KMS-11 (cell line): ENCODE measurements at regions not wholly inside any gene's neighbourhood (a gene's known extent, or its start where the extent isn't known, plus 50 kb on each side); places are given as distances from the start of the nearest gene placed in this dataset.

Experiments
- H2AFZ ChIP-seq: fragments of 200-600 bp; sonication (generic); 2 replicates; pipeline ENCODE4 v1.6.1; 2016; ENCODE audit warnings: antibody characterized with exemption, mixed run types, low read depth
- H3K27ac ChIP-seq: fragments of 200-600 bp; sonication (generic); 2 replicates; pipeline ENCODE4 v1.6.1; 2016; ENCODE audit warnings: mild to moderate bottlenecking, mixed run types
- H3K27me3 ChIP-seq: fragments of 200-600 bp; sonication (generic); 2 replicates; pipeline ENCODE4 v1.6.1; 2017; ENCODE audit warnings: mild to moderate bottlenecking, low read depth, mixed run types, moderate library complexity; ENCODE audit not compliant: insufficient read depth
- H3K36me3 ChIP-seq: fragments of 200-600 bp; sonication (generic); 2 replicates; pipeline ENCODE4 v1.6.1; 2017; ENCODE audit warnings: mild to moderate bottlenecking, mixed run types; ENCODE audit not compliant: insufficient read depth
- H3K4me1 ChIP-seq: fragments of 200-600 bp; sonication (generic); 2 replicates; pipeline ENCODE4 v1.6.1; 2016; ENCODE audit warnings: mild to moderate bottlenecking, low read depth, mixed run types; ENCODE audit not compliant: poor library complexity, severe bottlenecking
- H3K4me2 ChIP-seq: fragments of 200-600 bp; sonication (generic); 2 replicates; pipeline ENCODE4 v1.7.0; 2016; ENCODE audit warnings: mild to moderate bottlenecking, mixed run types
- H3K4me3 ChIP-seq: fragments of 200-600 bp; sonication (generic); IDR thresholded peaks from 2 replicates; pipeline ENCODE4 v1.6.1; 2017; ENCODE audit warnings: low read depth, low read length, mixed read lengths; ENCODE audit not compliant: insufficient read depth
- H3K79me2 ChIP-seq: fragments of 200-600 bp; sonication (generic); 2 replicates; pipeline ENCODE4 v1.6.1; 2016; ENCODE audit warnings: low read depth, mixed run types; ENCODE audit not compliant: insufficient read depth
- H3K9ac ChIP-seq: fragments of 200-600 bp; sonication (generic); 2 replicates; pipeline ENCODE4 v1.6.1; 2016; ENCODE audit warnings: mild to moderate bottlenecking, mixed run types
- H4K20me1 ChIP-seq: fragments of 200-600 bp; sonication (generic); 2 replicates; pipeline ENCODE4 v1.6.1; 2016; ENCODE audit warnings: mild to moderate bottlenecking, mixed run types; ENCODE audit not compliant: insufficient read depth
- CTCF ChIP-seq: fragments of 200-600 bp; sonication (generic); conservative IDR thresholded peaks from 2 replicates; pipeline ENCODE4 v1.6.1; 2017; ENCODE audit warnings: low read depth, mild to moderate bottlenecking, antibody characterized with exemption, low read length, moderate library complexity, mixed read lengths

- Histone ChIP-seq H3K9ac (no peak overlapping the region), H3K4me3 (no peak overlapping the region), H3K79me2 (no peaks in the 10 kb centered on the region), H3K4me1 (peaks cover 6% of the 10 kb centered on the region), H3K27ac (no peak overlapping the region), H3K36me3 (no peaks in the 10 kb centered on the region), H4K20me1 (no peaks in the 10 kb centered on the region), H2AFZ (no peak overlapping the region; the same call in 1 of the 2 replicates), H3K4me2 (no peak overlapping the region), H3K27me3 (no peaks in the 10 kb centered on the region)
- no peak for TF ChIP-seq CTCF
Observed at GRCh38 chr2:9681427-9681817, 50.6 kb upstream of the YWHAQ start.

DNA sequence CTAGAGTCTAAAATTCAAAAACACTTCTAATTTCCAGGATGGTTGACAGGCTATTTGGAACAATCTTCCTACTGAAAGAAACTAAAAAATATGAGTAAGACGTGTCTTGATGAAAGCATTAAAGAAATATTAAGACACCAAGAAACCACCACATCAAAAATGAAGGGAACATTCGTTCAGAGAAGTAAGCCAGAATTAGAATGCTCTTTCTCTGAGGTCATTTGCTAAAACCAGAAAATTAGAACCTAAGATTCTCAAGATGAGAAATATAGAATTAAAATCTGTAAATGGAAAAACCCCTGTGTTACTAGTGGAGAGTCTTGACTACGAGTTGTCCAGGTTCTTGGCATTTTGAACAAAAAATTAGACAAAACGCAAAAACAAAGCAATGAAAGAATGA lies 54.8 kb upstream of the YWHAQ start:
- Histone ChIP-seq H3K9ac (no peak overlapping the region), H3K27ac (no peak overlapping the region), H3K4me1 (peaks cover 6% of the 10 kb centered on the region), H4K20me1 (no peaks in the 10 kb centered on the region), H3K4me2 (no peak overlapping the region), H2AFZ (no peak overlapping the region), H3K36me3 (no peaks in the 10 kb centered on the region), H3K4me3 (no peak overlapping the region), H3K27me3 (no peaks in the 10 kb centered on the region), H3K79me2 (no peaks in the 10 kb centered on the region)
- TF ChIP-seq CTCF, result no peak

- Histone ChIP-seq H3K36me3 (no peaks in the 10 kb centered on the region), H3K27ac (no peak overlapping the region), H3K9ac (no peak overlapping the region), H3K27me3 (no peaks in the 10 kb centered on the region), H3K4me3 (no peak overlapping the region), H2AFZ (no peak overlapping the region), H3K4me1 (peaks cover 6% of the 10 kb centered on the region), H3K4me2 (no peak overlapping the region), H3K79me2 (no peaks in the 10 kb centered on the region), H4K20me1 (no peaks in the 10 kb centered on the region)
- no peak for TF ChIP-seq CTCF
Observed at GRCh38 chr2:9686061-9686460, 55.3 kb upstream of the YWHAQ start.

DNA sequence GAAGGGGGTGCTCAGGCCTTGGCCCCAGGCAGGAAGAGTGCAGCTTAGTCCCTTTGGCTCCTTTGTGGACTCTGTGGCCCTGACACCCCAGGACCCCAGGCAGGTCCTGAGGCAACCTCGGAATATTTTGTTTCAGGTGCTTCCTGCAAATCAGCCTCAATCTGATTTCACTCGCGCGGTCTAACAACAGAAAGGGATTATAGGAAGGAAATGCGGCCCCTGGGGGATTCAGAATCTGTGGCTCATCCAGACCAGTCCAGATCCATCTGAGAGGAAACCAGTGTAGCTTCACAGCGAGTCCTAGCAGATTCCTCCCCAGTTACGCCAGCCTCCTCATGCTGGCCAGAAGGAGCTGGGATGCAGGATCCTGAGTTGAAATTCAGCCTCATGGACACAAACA lies 59.5 kb upstream of the YWHAQ start:
- no peak overlapping the region for H3K4me3 ChIP-seq
- H2AFZ ChIP-seq, result no peak overlapping the region
- no peak overlapping the region for H3K27ac ChIP-seq
- no peak overlapping the region for H3K4me2 ChIP-seq
- H4K20me1 ChIP-seq, result no peaks in the 10 kb centered on the region
- no peaks in the 10 kb centered on the region for H3K36me3 ChIP-seq
- H3K79me2 ChIP-seq, result no peaks in the 10 kb centered on the region
- peaks cover 20% of the 10 kb centered on the region for H3K4me1 ChIP-seq
- H3K27me3 ChIP-seq, result no peaks in the 10 kb centered on the region
- no peak for TF ChIP-seq CTCF
- H3K9ac ChIP-seq, result no peak overlapping the region
